NT2/D1 (cell line): ENCODE measurements at regions not wholly inside any gene's neighbourhood (a gene's known extent, or its start where the extent isn't known, plus 50 kb on each side); places are given as distances from the start of the nearest gene placed in this dataset.

Source experiments
- DNase-seq: peaks from one replicate; pipeline ENCODE4 v3.0.0-alpha.2; 2011; ENCODE audit warnings: low read depth, low spot score
- H3K27me3 ChIP-seq: 2 replicates; pipeline ENCODE4 v1.6.0; 2011; ENCODE audit warnings: mild to moderate bottlenecking; ENCODE audit not compliant: insufficient read length, insufficient read depth
- H3K36me3 ChIP-seq: 2 replicates; pipeline ENCODE4 v1.6.1; 2011; ENCODE audit warnings: mild to moderate bottlenecking, low read length, mixed read lengths; ENCODE audit not compliant: insufficient read depth, insufficient read length
- H3K4me1 ChIP-seq: 2 replicates; pipeline ENCODE4 v1.5.1; 2011; ENCODE audit not compliant: insufficient read depth, insufficient read length
- H3K4me3 ChIP-seq: 2 replicates; pipeline ENCODE4 v1.5.1; 2011; ENCODE audit warnings: low read depth; ENCODE audit not compliant: insufficient read length
- H3K9ac ChIP-seq: 2 replicates; pipeline ENCODE4 v1.6.0; 2011; ENCODE audit warnings: low read depth; ENCODE audit not compliant: insufficient read length
- H3K9me3 ChIP-seq: 2 replicates; pipeline ENCODE4 v1.5.1; 2011; ENCODE audit warnings: mild to moderate bottlenecking, low read length; ENCODE audit not compliant: insufficient read depth
- SUZ12 ChIP-seq: IDR thresholded peaks from 2 replicates; pipeline ENCODE4 v1.6.1; 2011; ENCODE audit not compliant: insufficient read length, insufficient read depth; ENCODE audit errors: extremely low read depth
- YY1 ChIP-seq: IDR thresholded peaks from 2 replicates; pipeline ENCODE4 v1.6.1; 2011; ENCODE audit not compliant: insufficient read length, insufficient read depth
- ZNF274 ChIP-seq: IDR thresholded peaks from 2 replicates; pipeline ENCODE4 v1.6.1; 2011; ENCODE audit warnings: mild to moderate bottlenecking, low read depth, low read length

GRCh38 chr18:55100817-55101457 lies 141.7 kb upstream of the CCDC68 start:
- DNase-seq: no peak
- Histone ChIP-seq H3K4me1 (no peaks in the 10 kb centered on the region), H3K4me3 (no peak overlapping the region), H3K9ac (no peak overlapping the region), H3K36me3 (no peaks in the 10 kb centered on the region), H3K27me3 (no peaks in the 10 kb centered on the region), H3K9me3 (no peaks in the 10 kb centered on the region)
- TF ChIP-seq ZNF274 (no peak), SUZ12 (no peak), YY1 (no peak)

GRCh38 chr18:55097456-55098170 lies 138.4 kb upstream of the CCDC68 start:
- Histone ChIP-seq H3K9me3 (no peaks in the 10 kb centered on the region), H3K36me3 (no peaks in the 10 kb centered on the region), H3K9ac (no peak overlapping the region), H3K4me1 (no peaks in the 10 kb centered on the region), H3K27me3 (no peaks in the 10 kb centered on the region), H3K4me3 (no peak overlapping the region)
- no peak for DNase-seq
- TF ChIP-seq SUZ12 (no peak), ZNF274 (no peak), YY1 (no peak)

- Histone ChIP-seq H3K4me1 (no peaks in the 10 kb centered on the region), H3K27me3 (no peaks in the 10 kb centered on the region), H3K36me3 (no peaks in the 10 kb centered on the region), H3K9ac (no peak overlapping the region), H3K9me3 (no peaks in the 10 kb centered on the region), H3K4me3 (no peak overlapping the region)
- DNase-seq: no peak
- TF ChIP-seq YY1: no peak
- no peak for TF ChIP-seq SUZ12
- TF ChIP-seq ZNF274: no peak
Measured at GRCh38 chr18:55096263-55096951, 137.1 kb upstream of the CCDC68 start.

- TF ChIP-seq SUZ12: no peak
- no peak for TF ChIP-seq ZNF274
- no peak for TF ChIP-seq YY1
- Histone ChIP-seq H3K4me3 (no peak overlapping the region), H3K4me1 (no peaks in the 10 kb centered on the region), H3K9ac (no peak overlapping the region), H3K9me3 (no peaks in the 10 kb centered on the region), H3K36me3 (no peaks in the 10 kb centered on the region), H3K27me3 (no peaks in the 10 kb centered on the region)
- DNase-seq: no peak
Measured at GRCh38 chr18:55095584-55095983, 136.3 kb upstream of the CCDC68 start.

GRCh38 chr18:55093808-55094207 lies 134.5 kb upstream of the CCDC68 start:
- no peak overlapping the region for H3K4me3 ChIP-seq
- no peak overlapping the region for H3K9ac ChIP-seq
- no peak for DNase-seq
- no peaks in the 10 kb centered on the region for H3K36me3 ChIP-seq
- no peaks in the 10 kb centered on the region for H3K9me3 ChIP-seq
- TF ChIP-seq SUZ12: no peak
- TF ChIP-seq ZNF274: no peak
- no peak for TF ChIP-seq YY1
- H3K4me1 ChIP-seq: no peaks in the 10 kb centered on the region
- no peaks in the 10 kb centered on the region for H3K27me3 ChIP-seq

GRCh38 chr18:55093295-55093694 lies 134.0 kb upstream of the CCDC68 start:
- no peaks in the 10 kb centered on the region for H3K27me3 ChIP-seq
- no peaks in the 10 kb centered on the region for H3K36me3 ChIP-seq
- H3K4me3 ChIP-seq: no peak overlapping the region
- no peaks in the 10 kb centered on the region for H3K4me1 ChIP-seq
- TF ChIP-seq YY1 (no peak), ZNF274 (no peak), SUZ12 (no peak)
- DNase-seq: no peak
- H3K9me3 ChIP-seq: no peaks in the 10 kb centered on the region
- no peak overlapping the region for H3K9ac ChIP-seq

GRCh38 chr18:55092166-55092565 lies 132.9 kb upstream of the CCDC68 start:
- Histone ChIP-seq H3K4me1 (no peaks in the 10 kb centered on the region), H3K27me3 (no peaks in the 10 kb centered on the region), H3K9ac (no peak overlapping the region), H3K9me3 (no peaks in the 10 kb centered on the region), H3K36me3 (no peaks in the 10 kb centered on the region), H3K4me3 (no peak overlapping the region)
- DNase-seq: no peak
- no peak for TF ChIP-seq ZNF274
- TF ChIP-seq YY1: no peak
- no peak for TF ChIP-seq SUZ12
